Prostate gland (tissue), 2 donors: ENCODE measurements at regions not wholly inside any gene's neighbourhood (a gene's known extent, or its start where the extent isn't known, plus 50 kb on each side); places are given as distances from the start of the nearest gene placed in this dataset.

ENCODE experiments used
- POLR2AphosphoS5 ChIP-seq: sonication (generic); formaldehyde crosslinking; IDR thresholded peaks from one replicate; pipeline ENCODE4 v1.6.1; 2017; ENCODE audit warnings: antibody characterized with exemption
- TF ChIP-seq, protein P1 (sequence below), 4 experiments: fragments of 200-600 bp in 2 of 4; fragments of 450-650 bp in 2 of 4; sonication (generic) in 2 of 4; IDR thresholded peaks; 1 replicate in 3 of 4; 2 replicates in 1 of 4; pipeline ENCODE4 v1.5.1; 2016 to 2019; ENCODE audit warnings: antibody characterized with exemption in 4 of 4, mild to moderate bottlenecking in 2 of 4, moderate library complexity in 2 of 4

DNA sequence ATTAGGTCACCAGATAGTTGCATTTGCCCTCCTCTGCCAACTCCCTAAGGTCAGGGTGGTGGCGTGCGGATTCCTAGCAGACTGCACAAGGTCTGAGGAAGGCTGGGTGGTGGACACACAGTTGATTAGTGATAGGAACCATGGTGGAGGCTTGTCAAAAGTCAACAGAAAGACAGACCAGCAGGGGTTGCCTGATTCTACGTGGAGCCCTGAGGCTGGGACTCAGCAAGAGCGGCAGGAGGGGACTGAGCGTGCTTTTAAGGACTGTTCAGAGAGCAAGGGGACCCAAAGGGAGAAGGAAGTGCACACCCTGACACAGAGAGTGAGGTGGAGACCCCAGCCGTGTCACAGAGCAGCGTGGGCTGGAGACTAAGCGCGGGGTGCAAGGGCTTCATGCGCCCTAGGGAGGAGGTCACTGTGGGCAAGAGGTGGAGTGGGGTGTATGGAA, 513.2 kb downstream of the RNF144A start:
- TF ChIP-seq, protein P1, sequence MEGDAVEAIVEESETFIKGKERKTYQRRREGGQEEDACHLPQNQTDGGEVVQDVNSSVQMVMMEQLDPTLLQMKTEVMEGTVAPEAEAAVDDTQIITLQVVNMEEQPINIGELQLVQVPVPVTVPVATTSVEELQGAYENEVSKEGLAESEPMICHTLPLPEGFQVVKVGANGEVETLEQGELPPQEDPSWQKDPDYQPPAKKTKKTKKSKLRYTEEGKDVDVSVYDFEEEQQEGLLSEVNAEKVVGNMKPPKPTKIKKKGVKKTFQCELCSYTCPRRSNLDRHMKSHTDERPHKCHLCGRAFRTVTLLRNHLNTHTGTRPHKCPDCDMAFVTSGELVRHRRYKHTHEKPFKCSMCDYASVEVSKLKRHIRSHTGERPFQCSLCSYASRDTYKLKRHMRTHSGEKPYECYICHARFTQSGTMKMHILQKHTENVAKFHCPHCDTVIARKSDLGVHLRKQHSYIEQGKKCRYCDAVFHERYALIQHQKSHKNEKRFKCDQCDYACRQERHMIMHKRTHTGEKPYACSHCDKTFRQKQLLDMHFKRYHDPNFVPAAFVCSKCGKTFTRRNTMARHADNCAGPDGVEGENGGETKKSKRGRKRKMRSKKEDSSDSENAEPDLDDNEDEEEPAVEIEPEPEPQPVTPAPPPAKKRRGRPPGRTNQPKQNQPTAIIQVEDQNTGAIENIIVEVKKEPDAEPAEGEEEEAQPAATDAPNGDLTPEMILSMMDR (IDR thresholded peaks at IDR 0.05) = no peak
- no peak for TF ChIP-seq POLR2AphosphoS5
